Keratinocyte (primary cell): ENCODE measurements at regions not wholly inside any gene's neighbourhood (a gene's known extent, or its start where the extent isn't known, plus 50 kb on each side); places are given as distances from the start of the nearest gene placed in this dataset.

Experiments used
- CTCF ChIP-seq, 3 experiments: IDR thresholded peaks in 1 of 3; conservative IDR thresholded peaks in 1 of 3; optimal IDR thresholded peaks in 1 of 3; 2 replicates in 2 of 3; 3 replicates in 1 of 3; pipeline versions ENCODE3 to v1.5.1; 2011; ENCODE audit warnings: low read length in 3 of 3, mild to moderate bottlenecking in 3 of 3, moderate library complexity in 2 of 3, control low read depth in 1 of 3, inconsistent platforms in 1 of 3; ENCODE audit not compliant: insufficient read depth in 2 of 3; ENCODE audit errors: extremely low read depth in 1 of 3
- EZH2 ChIP-seq: IDR thresholded peaks from one replicate; pipeline ENCODE4 v1.6.1; 2012; ENCODE audit warnings: inconsistent platforms, mild to moderate bottlenecking, low read length, moderate library complexity

- TF ChIP-seq CTCF (optimal IDR thresholded peaks at IDR 0.05 in 1 of 3, IDR thresholded peaks at IDR 0.05 in 1 of 3, conservative IDR thresholded peaks at IDR 0.05 in 1 of 3; ENCODE audit: extremely low read depth in 1 of 3, insufficient read depth in 2 of 3, low read length in 3 of 3) (no peak), EZH2 (no peak)
Observed at GRCh38 chr4:27187786-27188185, 327.1 kb downstream of the STIM2 start.
